ENCODE measurements at regions not wholly inside any gene's neighbourhood (a gene's known extent, or its start where the extent isn't known, plus 50 kb on each side); places are given as distances from the start of the nearest gene placed in this dataset.

GRCh38 chr4:24260923-24261564 is 323.3 kb downstream of the DHX15 start:
- no peak for TF ChIP-seq REST (IDR thresholded peaks at IDR 0.05; ENCODE audit: insufficient replicate concordance, low read depth)
- no peak for TF ChIP-seq SPI1 (IDR thresholded peaks at IDR 0.05; ENCODE audit: borderline replicate concordance, low read depth)
- no peak for TF ChIP-seq CTCF (IDR thresholded peaks at IDR 0.05; ENCODE audit: insufficient read depth, low read length)
- TF ChIP-seq POLR2AphosphoS5 (IDR thresholded peaks at IDR 0.05; ENCODE audit: low read depth) = no peak
- no peak for TF ChIP-seq GABPA (IDR thresholded peaks at IDR 0.05; ENCODE audit: low read depth)
- no peak overlapping the region for H3K27ac ChIP-seq (replicated peaks)
- no peak overlapping the region for H3K4me3 ChIP-seq (replicated peaks; ENCODE audit: insufficient read depth, low read length)
- DNase-seq (ENCODE audit: low read depth in 1 of 2, low spot score in 1 of 2) = no peak
- no peaks in the 10 kb centered on the region for H3K27me3 ChIP-seq (ENCODE audit: insufficient read depth, poor library complexity, severe bottlenecking)

- Histone ChIP-seq H3K27ac (replicated peaks) (no peak overlapping the region), H3K4me3 (replicated peaks; ENCODE audit: insufficient read depth, low read length) (no peak overlapping the region), H3K27me3 (ENCODE audit: insufficient read depth, poor library complexity, severe bottlenecking) (no peaks in the 10 kb centered on the region)
- TF ChIP-seq REST (IDR thresholded peaks at IDR 0.05; ENCODE audit: insufficient replicate concordance, low read depth) (no peak), SPI1 (IDR thresholded peaks at IDR 0.05; ENCODE audit: borderline replicate concordance, low read depth) (no peak), POLR2AphosphoS5 (IDR thresholded peaks at IDR 0.05; ENCODE audit: low read depth) (no peak)
- DNase-seq (ENCODE audit: low read depth in 1 of 2, low spot score in 1 of 2) = no peak
These were observed 324.1 kb downstream of the DHX15 start for GRCh38 chr4:24260133-24260715.

- H3K4me3 ChIP-seq (replicated peaks; ENCODE audit: insufficient read depth, low read length) = no peak overlapping the region
- H3K27ac ChIP-seq (replicated peaks) = no peak overlapping the region
- no peaks in the 10 kb centered on the region for H3K27me3 ChIP-seq (ENCODE audit: insufficient read depth, poor library complexity, severe bottlenecking)
- TF ChIP-seq REST (IDR thresholded peaks at IDR 0.05; ENCODE audit: insufficient replicate concordance, low read depth) (no peak), GABPA (IDR thresholded peaks at IDR 0.05; ENCODE audit: low read depth) (no peak), CTCF (IDR thresholded peaks at IDR 0.05; ENCODE audit: insufficient read depth, low read length) (no peak), SPI1 (IDR thresholded peaks at IDR 0.05; ENCODE audit: borderline replicate concordance, low read depth) (no peak), POLR2AphosphoS5 (IDR thresholded peaks at IDR 0.05; ENCODE audit: low read depth) (no peak)
- no peak for DNase-seq (ENCODE audit: low read depth in 1 of 2, low spot score in 1 of 2)
These were observed 327.8 kb downstream of the DHX15 start for GRCh38 chr4:24256547-24256946.

Measured in HL-60 (cell line).